ENCODE measurements at regions not wholly inside any gene's neighbourhood (a gene's known extent, or its start where the extent isn't known, plus 50 kb on each side); places are given as distances from the start of the nearest gene placed in this dataset.
A peak's percentile ranks its signal among the peaks of the same experiment; 100 is the strongest.

- TF ChIP-seq, protein P1, sequence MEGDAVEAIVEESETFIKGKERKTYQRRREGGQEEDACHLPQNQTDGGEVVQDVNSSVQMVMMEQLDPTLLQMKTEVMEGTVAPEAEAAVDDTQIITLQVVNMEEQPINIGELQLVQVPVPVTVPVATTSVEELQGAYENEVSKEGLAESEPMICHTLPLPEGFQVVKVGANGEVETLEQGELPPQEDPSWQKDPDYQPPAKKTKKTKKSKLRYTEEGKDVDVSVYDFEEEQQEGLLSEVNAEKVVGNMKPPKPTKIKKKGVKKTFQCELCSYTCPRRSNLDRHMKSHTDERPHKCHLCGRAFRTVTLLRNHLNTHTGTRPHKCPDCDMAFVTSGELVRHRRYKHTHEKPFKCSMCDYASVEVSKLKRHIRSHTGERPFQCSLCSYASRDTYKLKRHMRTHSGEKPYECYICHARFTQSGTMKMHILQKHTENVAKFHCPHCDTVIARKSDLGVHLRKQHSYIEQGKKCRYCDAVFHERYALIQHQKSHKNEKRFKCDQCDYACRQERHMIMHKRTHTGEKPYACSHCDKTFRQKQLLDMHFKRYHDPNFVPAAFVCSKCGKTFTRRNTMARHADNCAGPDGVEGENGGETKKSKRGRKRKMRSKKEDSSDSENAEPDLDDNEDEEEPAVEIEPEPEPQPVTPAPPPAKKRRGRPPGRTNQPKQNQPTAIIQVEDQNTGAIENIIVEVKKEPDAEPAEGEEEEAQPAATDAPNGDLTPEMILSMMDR (conservative IDR thresholded peaks at IDR 0.05; ENCODE audit: low read depth in 2 of 2) = 0 out of 4 replicates have a peak, but pooled peaks of 1 of the 2 experiments have one; percentile 2
- no peak for TF ChIP-seq EZH2 (IDR thresholded peaks at IDR 0.05; ENCODE audit: low read depth, unreplicated experiment)
- TF ChIP-seq EZH2phosphoT487 (IDR thresholded peaks at IDR 0.05; ENCODE audit: unreplicated experiment) = no peak
- no peak for TF ChIP-seq ZNF462 (CRISPR knock-in tag; IDR thresholded peaks at IDR 0.05)
- TF ChIP-seq POLR2AphosphoS5 (IDR thresholded peaks at IDR 0.05; ENCODE audit: low read depth) = no peak
- no peak for TF ChIP-seq CREB1 (CRISPR knock-in tag; IDR thresholded peaks at IDR 0.05; ENCODE audit: low read depth)
- no peak for TF ChIP-seq ZNF114 (CRISPR knock-in tag; IDR thresholded peaks at IDR 0.05)
- TF ChIP-seq, protein P2, sequence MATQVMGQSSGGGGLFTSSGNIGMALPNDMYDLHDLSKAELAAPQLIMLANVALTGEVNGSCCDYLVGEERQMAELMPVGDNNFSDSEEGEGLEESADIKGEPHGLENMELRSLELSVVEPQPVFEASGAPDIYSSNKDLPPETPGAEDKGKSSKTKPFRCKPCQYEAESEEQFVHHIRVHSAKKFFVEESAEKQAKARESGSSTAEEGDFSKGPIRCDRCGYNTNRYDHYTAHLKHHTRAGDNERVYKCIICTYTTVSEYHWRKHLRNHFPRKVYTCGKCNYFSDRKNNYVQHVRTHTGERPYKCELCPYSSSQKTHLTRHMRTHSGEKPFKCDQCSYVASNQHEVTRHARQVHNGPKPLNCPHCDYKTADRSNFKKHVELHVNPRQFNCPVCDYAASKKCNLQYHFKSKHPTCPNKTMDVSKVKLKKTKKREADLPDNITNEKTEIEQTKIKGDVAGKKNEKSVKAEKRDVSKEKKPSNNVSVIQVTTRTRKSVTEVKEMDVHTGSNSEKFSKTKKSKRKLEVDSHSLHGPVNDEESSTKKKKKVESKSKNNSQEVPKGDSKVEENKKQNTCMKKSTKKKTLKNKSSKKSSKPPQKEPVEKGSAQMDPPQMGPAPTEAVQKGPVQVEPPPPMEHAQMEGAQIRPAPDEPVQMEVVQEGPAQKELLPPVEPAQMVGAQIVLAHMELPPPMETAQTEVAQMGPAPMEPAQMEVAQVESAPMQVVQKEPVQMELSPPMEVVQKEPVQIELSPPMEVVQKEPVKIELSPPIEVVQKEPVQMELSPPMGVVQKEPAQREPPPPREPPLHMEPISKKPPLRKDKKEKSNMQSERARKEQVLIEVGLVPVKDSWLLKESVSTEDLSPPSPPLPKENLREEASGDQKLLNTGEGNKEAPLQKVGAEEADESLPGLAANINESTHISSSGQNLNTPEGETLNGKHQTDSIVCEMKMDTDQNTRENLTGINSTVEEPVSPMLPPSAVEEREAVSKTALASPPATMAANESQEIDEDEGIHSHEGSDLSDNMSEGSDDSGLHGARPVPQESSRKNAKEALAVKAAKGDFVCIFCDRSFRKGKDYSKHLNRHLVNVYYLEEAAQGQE (IDR thresholded peaks at IDR 0.05; ENCODE audit: unreplicated experiment) = no peak
- TF ChIP-seq STAT1 (IDR thresholded peaks at IDR 0.05; ENCODE audit: unreplicated experiment) = no peak
- TF ChIP-seq NANOG (IDR thresholded peaks at IDR 0.05; ENCODE audit: borderline replicate concordance) = no peak
- no peak for TF ChIP-seq JUNB (IDR thresholded peaks at IDR 0.05; ENCODE audit: unreplicated experiment)
- no peak for TF ChIP-seq ETS1 (IDR thresholded peaks at IDR 0.05)
- TF ChIP-seq ZNF331 (CRISPR knock-in tag; IDR thresholded peaks at IDR 0.05; ENCODE audit: low read depth) = no peak
These were observed 373.0 kb downstream of the CTTN start for GRCh38 chr11:70771099-70771885.

All from GM23338 (cell line).